GM12892 (cell line): ENCODE measurements at regions not wholly inside any gene's neighbourhood (a gene's known extent, or its start where the extent isn't known, plus 50 kb on each side); places are given as distances from the start of the nearest gene placed in this dataset.

Experiments
- POLR2A ChIP-seq: IDR thresholded peaks from 2 replicates; pipeline ENCODE4 v1.6.1; 2011; ENCODE audit warnings: low read depth, low read length, control low read depth
- POLR2AphosphoS5 ChIP-seq: IDR thresholded peaks from 2 replicates; pipeline ENCODE4 v1.6.1; 2011; ENCODE audit warnings: low read depth, low read length, control low read depth

DNA sequence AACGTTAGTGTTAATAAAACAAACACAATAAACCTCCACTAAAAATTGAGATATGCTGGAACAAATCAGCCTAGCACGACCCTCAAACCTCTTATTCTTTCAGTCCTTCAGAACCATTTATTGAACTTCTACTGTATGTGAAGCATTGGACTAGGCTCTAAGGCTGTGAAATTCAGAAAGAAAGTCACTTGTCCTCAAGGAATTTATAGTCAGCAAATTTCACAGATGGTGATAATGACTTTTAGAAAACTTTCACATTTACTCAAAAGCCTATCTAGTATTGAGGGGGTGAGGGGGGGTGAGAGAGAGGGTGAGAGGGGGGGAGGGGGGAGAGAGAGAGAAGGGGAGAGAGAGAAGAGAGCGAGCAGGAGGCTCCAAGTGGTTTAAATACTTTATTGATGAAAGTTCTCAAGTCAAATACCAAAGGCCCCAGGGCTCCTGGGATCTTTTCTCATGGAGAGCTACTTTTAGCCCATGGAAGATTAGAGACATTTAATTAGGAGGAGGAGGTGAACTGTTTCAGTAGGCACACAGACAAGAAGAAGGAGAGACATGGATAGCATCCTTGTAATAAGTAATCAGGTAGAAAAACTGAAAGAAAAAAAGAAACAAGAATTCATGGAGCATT is 66.3 kb upstream of the SSX2IP start:
- TF ChIP-seq POLR2AphosphoS5 (no peak), POLR2A (no peak)
